GM12891 (cell line): ENCODE measurements at regions not wholly inside any gene's neighbourhood (a gene's known extent, or its start where the extent isn't known, plus 50 kb on each side); places are given as distances from the start of the nearest gene placed in this dataset.

Source experiments
- POLR2A ChIP-seq: IDR thresholded peaks from 2 replicates; pipeline ENCODE4 v1.6.1; 2011; ENCODE audit warnings: low read depth, low read length, control low read depth
- POLR2AphosphoS5 ChIP-seq: IDR thresholded peaks from 2 replicates; pipeline ENCODE4 v1.6.1; 2011; ENCODE audit warnings: low read depth, low read length, control low read depth
- SPI1 ChIP-seq: IDR thresholded peaks from 2 replicates; pipeline ENCODE4 v1.6.1; 2011; ENCODE audit warnings: low read depth, low read length, control low read depth
- TAF1 ChIP-seq: IDR thresholded peaks from 2 replicates; pipeline ENCODE4 v1.6.1; 2011; ENCODE audit warnings: low read depth, low read length, control low read depth

GRCh38 chr3:80754969-80755368 is 987.2 kb upstream of the ROBO1 start:
- no peak for TF ChIP-seq POLR2A
- no peak for TF ChIP-seq POLR2AphosphoS5
- TF ChIP-seq TAF1: no peak
- TF ChIP-seq SPI1: no peak
